HepG2 (cell line): ENCODE measurements at regions not wholly inside any gene's neighbourhood (a gene's known extent, or its start where the extent isn't known, plus 50 kb on each side); places are given as distances from the start of the nearest gene placed in this dataset.

Source experiments
- ATAC-seq: fragments of 200-7000 bp; cut with Tn5 transposase; 3 replicates; pipeline ENCODE4 v1.9.1; 2020; ENCODE audit warnings: mild to moderate bottlenecking, moderate library complexity
- BruUV-seq: library from RNA; stranded (reverse); fragments of 400-500 nt; replicated peaks from 2 replicates; lab custom pipeline; 2021; lab: Mats Ljungman, UMichigan
- CTCF ChIA-PET: fragments of 300-600 bp; formaldehyde crosslinking; extraction: SDS; loops from one replicate; lab custom pipeline; 2021; ENCODE audit warnings: low total read pairs, inconsistent platforms, low intra/inter-chr PET ratio; lab: Yijun Ruan, JAX
- POLR2A ChIA-PET: fragments of 350-600 bp; sonication (Branson Sonifier 250); formaldehyde crosslinking; loops from one replicate; lab custom pipeline; 2020; ENCODE audit warnings: antibody characterized with exemption, inconsistent platforms; lab: Yijun Ruan, JAX
- DNase-seq: peaks from one replicate; pipeline ENCODE4 v3.0.0-alpha.2; 2015; ENCODE audit warnings: low spot score
- FAIRE-seq: peaks from 3 replicates; lab custom pipeline; 2011; peaks lifted over from hg19 to GRCh38; lab: Jason Lieb, UNC
- H2AFZ ChIP-seq: one replicate; pipeline ENCODE4 v1.6.1; 2011; ENCODE audit warnings: low read length, inconsistent platforms
- H3K27ac ChIP-seq: fragments of 300-600 bp; 3 replicates; pipeline ENCODE4 v1.8.0; 2011; ENCODE audit warnings: mixed run types, mild to moderate bottlenecking, mixed read lengths, low read length, inconsistent platforms; ENCODE audit not compliant: insufficient read depth; ENCODE audit errors: extremely low read length
- H3K27me3 ChIP-seq, 2 experiments: fragments of 200-600 bp in 1 of 2; 2 replicates in 1 of 2; 3 replicates in 1 of 2; pipeline versions ENCODE4 v1.6.0 to v1.8.0; 2011; ENCODE audit warnings: low read length in 2 of 2, mild to moderate bottlenecking in 2 of 2, moderate library complexity in 2 of 2, inconsistent platforms in 1 of 2; ENCODE audit not compliant: insufficient read depth in 2 of 2, control insufficient read depth in 1 of 2
- H3K36me3 ChIP-seq, 2 experiments: fragments of 200-600 bp in 1 of 2; replicated peaks in 1 of 2; 2 replicates in 1 of 2; 3 replicates in 1 of 2; pipeline versions ENCODE4 v1.5.1 to v1.8.0; 2011; ENCODE audit warnings: low read length in 2 of 2, inconsistent platforms in 1 of 2; ENCODE audit not compliant: insufficient read depth in 2 of 2, control insufficient read depth in 1 of 2
- H3K4me1 ChIP-seq: 2 replicates; pipeline ENCODE4 v1.5.1; 2012; ENCODE audit warnings: low read length, inconsistent platforms; ENCODE audit not compliant: insufficient read depth
- H3K4me2 ChIP-seq: 2 replicates; pipeline ENCODE4 v1.6.0; 2011; ENCODE audit warnings: low read depth, low read length, inconsistent platforms
- H3K4me3 ChIP-seq, 3 experiments: fragments of 200-600 bp in 1 of 3; sonication (generic), shearing (Covaris generic) in 1 of 3; replicated peaks in 1 of 3; 2 replicates each; pipeline ENCODE4 v1.5.1; 2011 to 2016; ENCODE audit warnings: low read length in 3 of 3, inconsistent platforms in 2 of 3, low read depth in 2 of 3, mild to moderate bottlenecking in 2 of 3, control low read depth in 1 of 3, mixed read lengths in 1 of 3; ENCODE audit not compliant: insufficient read depth in 1 of 3
- H3K79me2 ChIP-seq: one replicate; pipeline ENCODE4 v1.6.1; 2011; ENCODE audit warnings: low read length, inconsistent platforms; ENCODE audit not compliant: insufficient read depth
- H3K9ac ChIP-seq: 2 replicates; pipeline ENCODE4 v1.6.0; 2011; ENCODE audit warnings: mild to moderate bottlenecking, low read depth, low read length, inconsistent platforms; ENCODE audit not compliant: insufficient read depth
- H3K9me3 ChIP-seq: 2 replicates; pipeline ENCODE4 v1.5.1; 2012; ENCODE audit warnings: mild to moderate bottlenecking, low read length
- H4K20me1 ChIP-seq: 2 replicates; pipeline ENCODE4 v1.6.0; 2011; ENCODE audit warnings: inconsistent platforms, mild to moderate bottlenecking, low read length, moderate library complexity; ENCODE audit not compliant: insufficient read depth
- JUND ChIP-seq: sonication (generic); formaldehyde crosslinking; IDR thresholded peaks from 2 replicates; pipeline ENCODE4 v1.8.0; 2022; ENCODE audit warnings: mild to moderate bottlenecking, missing genetic modification reagents
- MAFF ChIP-seq: IDR thresholded peaks from 2 replicates; pipeline ENCODE4 v1.6.1; 2011; ENCODE audit warnings: low read depth, low read length, improper control_type of control experiment
- MAFK ChIP-seq, 2 experiments: IDR thresholded peaks in 1 of 2; conservative IDR thresholded peaks in 1 of 2; 2 replicates each; pipeline ENCODE4 v1.6.1; 2011; ENCODE audit warnings: improper control_type of control experiment in 2 of 2, low read length in 2 of 2
- SOX5 ChIP-seq: IDR thresholded peaks from 2 replicates; pipeline ENCODE4 v1.6.1; 2016; ENCODE audit warnings: borderline replicate concordance
- ZBTB34 ChIP-seq: sonication (generic); formaldehyde crosslinking; IDR thresholded peaks from 2 replicates; pipeline ENCODE4 v1.8.0; 2022; ENCODE audit warnings: mild to moderate bottlenecking, missing genetic modification reagents
- ZBTB39 ChIP-seq: sonication (generic); formaldehyde crosslinking; IDR thresholded peaks from 2 replicates; pipeline ENCODE4 v1.5.0; 2020; ENCODE audit warnings: missing genetic modification reagents
- ZNF205 ChIP-seq: IDR thresholded peaks from 2 replicates; pipeline ENCODE4 v1.6.1; 2018; ENCODE audit warnings: missing biosample characterization, missing genetic modification reagents
- in situ Hi-C: cut with HindIII; loops from 2 replicates; pipeline ENCODE4 v1.10.0; 2017; ENCODE audit warnings: low pct_unique_long_range_greater_than_20kb; ENCODE audit not compliant: extremely low pct_ligation_motif_present
- intact Hi-C: fragments of 100-400 bp; cut with micrococcal nuclease; formaldehyde crosslinking; loops from one replicate; pipeline ENCODE4 v1.10.0; 2022; ENCODE audit not compliant: unreplicated experiment

- Histone ChIP-seq H3K36me3 (no peaks in the 10 kb centered on the region), H3K4me1 (no peaks in the 10 kb centered on the region), H3K27ac (no peak overlapping the region), H3K4me3 (no peak overlapping the region), H3K9me3 (peaks cover 17% of the 10 kb centered on the region), H3K4me2 (no peak overlapping the region), H2AFZ (no peak overlapping the region), H3K79me2 (no peaks in the 10 kb centered on the region), H3K9ac (no peak overlapping the region), H3K27me3 (no peaks in the 10 kb centered on the region), H4K20me1 (no peaks in the 10 kb centered on the region)
- BruUV-seq, result no TSS peak
- FAIRE-seq (no peak), DNase-seq (no peak), ATAC-seq (no peak)
- POLR2A ChIA-PET, result no interaction called here
- CTCF ChIA-PET, result no interaction called here
- peak; percentile 27; the same call in 1 of the 2 replicates for TF ChIP-seq MAFF
- no peak for TF ChIP-seq ZBTB39
- no peak for TF ChIP-seq ZBTB34 (CRISPR knock-in tag)
- TF ChIP-seq ZNF205 (CRISPR knock-in tag), result no peak
- peak; percentile 9 to 55; a peak in 2 of 4 replicates for TF ChIP-seq MAFK (conservative IDR thresholded peaks at IDR 0.05 in 1 of 2, IDR thresholded peaks at IDR 0.05 in 1 of 2; ENCODE audit: low read length in 2 of 2)
- no peak for TF ChIP-seq SOX5
- no peak for TF ChIP-seq JUND
- in situ Hi-C loops (no loop called here), intact Hi-C loops (no loop called here)
These were observed 236.7 kb downstream of the EDA2R start for GRCh38 chrX:66402165-66402564.
